NCI-H2029 treated with DMSO at 0.1 percent for 48 hours (cell line): ENCODE measurements at regions not wholly inside any gene's neighbourhood (a gene's known extent, or its start where the extent isn't known, plus 50 kb on each side); places are given as distances from the start of the nearest gene placed in this dataset.

Experiments used
- DNase-seq: peaks from one replicate; lab custom pipeline; 2025; lab: John Stamatoyannopoulos, UW

GRCh38 chr1:222104694-222105392 lies 363.0 kb upstream of the DUSP10 start:
- DNase-seq: no peak

GRCh38 chr1:222104097-222104496 lies 362.2 kb upstream of the DUSP10 start:
- no peak for DNase-seq

GRCh38 chr1:222099746-222100145 lies 357.9 kb upstream of the DUSP10 start:
- no peak for DNase-seq

GRCh38 chr1:222098404-222098803 lies 356.5 kb upstream of the DUSP10 start:
- no peak for DNase-seq

GRCh38 chr1:222097588-222097987 lies 355.7 kb upstream of the DUSP10 start:
- DNase-seq: no peak

- DNase-seq: no peak
Measured at GRCh38 chr1:222096883-222097282, 355.0 kb upstream of the DUSP10 start.

GRCh38 chr1:222096476-222096772 lies 354.5 kb upstream of the DUSP10 start:
- no peak for DNase-seq

- DNase-seq: no peak
Measured at GRCh38 chr1:222095606-222096475, 354.0 kb upstream of the DUSP10 start.

- no peak for DNase-seq
Measured at GRCh38 chr1:222093518-222093917, 351.6 kb upstream of the DUSP10 start.

GRCh38 chr1:222090103-222090502 lies 348.2 kb upstream of the DUSP10 start:
- DNase-seq: no peak

- no peak for DNase-seq
Measured at GRCh38 chr1:222087221-222087920, 345.5 kb upstream of the DUSP10 start.

GRCh38 chr1:222084996-222085395 lies 343.1 kb upstream of the DUSP10 start:
- DNase-seq: no peak

GRCh38 chr1:222084048-222084447 lies 342.2 kb upstream of the DUSP10 start:
- DNase-seq: no peak

GRCh38 chr1:222081859-222082258 lies 340.0 kb upstream of the DUSP10 start:
- DNase-seq: no peak

GRCh38 chr1:222079566-222079965 lies 337.7 kb upstream of the DUSP10 start:
- no peak for DNase-seq

GRCh38 chr1:222077206-222077605 lies 335.3 kb upstream of the DUSP10 start:
- DNase-seq: no peak

GRCh38 chr1:222074317-222074716 lies 332.4 kb upstream of the DUSP10 start:
- DNase-seq: no peak

GRCh38 chr1:222073307-222073995 lies 331.6 kb upstream of the DUSP10 start:
- DNase-seq: no peak

- no peak for DNase-seq
Measured at GRCh38 chr1:222071387-222071786, 329.5 kb upstream of the DUSP10 start.

- no peak for DNase-seq
Measured at GRCh38 chr1:222068937-222069336, 327.0 kb upstream of the DUSP10 start.

- no peak for DNase-seq
Measured at GRCh38 chr1:222068101-222068500, 326.2 kb upstream of the DUSP10 start.

GRCh38 chr1:222066539-222066938 lies 324.6 kb upstream of the DUSP10 start:
- no peak for DNase-seq
